H9 (cell line): ENCODE measurements at regions not wholly inside any gene's neighbourhood (a gene's known extent, or its start where the extent isn't known, plus 50 kb on each side); places are given as distances from the start of the nearest gene placed in this dataset.

Experiments used
- DNase-seq: peaks from one replicate; pipeline ENCODE4 v3.0.0-alpha.2; 2017
- H2AFZ ChIP-seq: one replicate; pipeline ENCODE4 v1.6.1; 2013; ENCODE audit warnings: mild to moderate bottlenecking, low read length, control low read depth, moderate library complexity
- H2AK5ac ChIP-seq: 2 replicates; pipeline ENCODE4 v1.6.1; 2013; ENCODE audit warnings: low read length, control low read depth, mixed read lengths; ENCODE audit not compliant: insufficient read length
- H2BK120ac ChIP-seq: one replicate; pipeline ENCODE4 v1.6.1; 2013; ENCODE audit warnings: low read depth, mild to moderate bottlenecking, low read length, control low read depth, inconsistent platforms; ENCODE audit not compliant: poor library complexity, severe bottlenecking
- H2BK12ac ChIP-seq: 2 replicates; pipeline ENCODE4 v1.6.1; 2013; ENCODE audit warnings: low read length, control low read depth, mixed read lengths, low read depth; ENCODE audit not compliant: insufficient read length
- H2BK15ac ChIP-seq: 2 replicates; pipeline ENCODE4 v1.6.1; 2013; ENCODE audit warnings: low read depth, low read length, control low read depth
- H2BK20ac ChIP-seq: one replicate; pipeline ENCODE4 v1.6.1; 2013; ENCODE audit warnings: low read depth, mild to moderate bottlenecking, low read length, control low read depth, inconsistent platforms; ENCODE audit not compliant: poor library complexity, severe bottlenecking
- H2BK5ac ChIP-seq: 2 replicates; pipeline ENCODE4 v1.6.1; 2013; ENCODE audit warnings: low read length, control low read depth, mixed read lengths; ENCODE audit not compliant: insufficient read length
- H3K14ac ChIP-seq: 2 replicates; pipeline ENCODE4 v1.6.1; 2013; ENCODE audit warnings: low read length, control low read depth; ENCODE audit not compliant: insufficient read depth
- H3K18ac ChIP-seq: 2 replicates; pipeline ENCODE4 v1.6.1; 2013; ENCODE audit warnings: low read depth, mild to moderate bottlenecking, mixed read lengths, low read length, control low read depth; ENCODE audit not compliant: insufficient read length
- H3K23ac ChIP-seq: 2 replicates; pipeline ENCODE4 v1.6.1; 2013; ENCODE audit warnings: low read length, control low read depth, mixed read lengths, low read depth; ENCODE audit not compliant: insufficient read length
- H3K23me2 ChIP-seq: 2 replicates; pipeline ENCODE4 v1.6.1; 2013; ENCODE audit warnings: low read depth, mild to moderate bottlenecking, mixed read lengths, low read length, control low read depth; ENCODE audit not compliant: insufficient read length, poor library complexity, severe bottlenecking
- H3K27ac ChIP-seq: 2 replicates; pipeline ENCODE4 v1.5.1; 2013; ENCODE audit warnings: low read length, control low read depth, mixed read lengths, low read depth; ENCODE audit not compliant: insufficient read length
- H3K27me3 ChIP-seq: 2 replicates; pipeline ENCODE4 v1.6.1; 2013; ENCODE audit warnings: low read length, control low read depth, inconsistent platforms; ENCODE audit not compliant: insufficient read depth
- H3K4ac ChIP-seq: 2 replicates; pipeline ENCODE4 v1.6.1; 2013; ENCODE audit warnings: low read depth, mild to moderate bottlenecking, control low read depth, inconsistent platforms, low read length, moderate library complexity
- H3K4me1 ChIP-seq: 2 replicates; pipeline ENCODE4 v1.6.1; 2013; ENCODE audit warnings: low read length, control low read depth, inconsistent platforms; ENCODE audit not compliant: insufficient read depth
- H3K4me2 ChIP-seq: 2 replicates; pipeline ENCODE4 v1.6.1; 2013; ENCODE audit warnings: low read length, control low read depth, mixed read lengths; ENCODE audit not compliant: insufficient read length, insufficient read depth
- H3K56ac ChIP-seq: 2 replicates; pipeline ENCODE4 v1.6.1; 2013; ENCODE audit warnings: low read depth, mild to moderate bottlenecking, mixed read lengths, low read length, control low read depth; ENCODE audit not compliant: insufficient read length
- H3K79me1 ChIP-seq: 2 replicates; pipeline ENCODE4 v1.6.1; 2013; ENCODE audit warnings: low read depth, mild to moderate bottlenecking, moderate library complexity, low read length, control low read depth, inconsistent platforms; ENCODE audit not compliant: insufficient read depth, poor library complexity, severe bottlenecking
- H3K79me2 ChIP-seq: 2 replicates; pipeline ENCODE4 v1.6.1; 2013; ENCODE audit warnings: low read length, control low read depth, inconsistent platforms; ENCODE audit not compliant: insufficient read depth
- H3K9ac ChIP-seq: 2 replicates; pipeline ENCODE4 v1.6.1; 2013; ENCODE audit warnings: low read length, control low read depth, mixed read lengths; ENCODE audit not compliant: insufficient read length; ENCODE audit errors: extremely low read depth
- H3K9me3 ChIP-seq: one replicate; pipeline ENCODE4 v1.6.1; 2013; ENCODE audit warnings: low read depth, low read length, inconsistent platforms; ENCODE audit not compliant: control insufficient read depth
- H3T11ph ChIP-seq: one replicate; pipeline ENCODE4 v1.6.1; 2013; ENCODE audit warnings: mild to moderate bottlenecking, low read length, control low read depth, inconsistent platforms
- H4K20me1 ChIP-seq: one replicate; pipeline ENCODE4 v1.6.1; 2013; ENCODE audit not compliant: control insufficient read depth, insufficient read length, insufficient read depth
- H4K5ac ChIP-seq: 2 replicates; pipeline ENCODE4 v1.6.1; 2013; ENCODE audit warnings: low read depth, mild to moderate bottlenecking, mixed read lengths, low read length, control low read depth; ENCODE audit not compliant: insufficient read length
- H4K8ac ChIP-seq: replicated peaks from 2 replicates; pipeline ENCODE4 v1.6.1; 2013; ENCODE audit warnings: low read length, control low read depth, mixed read lengths, low read depth; ENCODE audit not compliant: insufficient read length
- H4K91ac ChIP-seq: 2 replicates; pipeline ENCODE4 v1.6.1; 2013; ENCODE audit warnings: low read depth, mild to moderate bottlenecking, moderate library complexity, mixed read lengths, low read length, control low read depth; ENCODE audit not compliant: insufficient read length
- H3K27ac Mint-ChIP-seq, 3 experiments: 2 replicates in 2 of 3; 3 replicates in 1 of 3; pipeline ENCODE4 v1.8.0; 2020 to 2021; ENCODE audit warnings: mixed read lengths in 3 of 3, mild to moderate bottlenecking in 1 of 3, moderate library complexity in 1 of 3
- H3K27me3 Mint-ChIP-seq: 2 replicates; pipeline ENCODE4 v1.8.0; 2021; ENCODE audit warnings: low read depth, mild to moderate bottlenecking, moderate library complexity, mixed read lengths
- H3K36me3 Mint-ChIP-seq, 3 experiments: 2 replicates in 2 of 3; 3 replicates in 1 of 3; pipeline ENCODE4 v1.8.0; 2020 to 2021; ENCODE audit warnings: low read depth in 3 of 3, mixed read lengths in 3 of 3; ENCODE audit not compliant: insufficient read depth in 1 of 3
- H3K4me1 Mint-ChIP-seq, 2 experiments: 2 replicates each; pipeline ENCODE4 v1.8.0; 2020; ENCODE audit warnings: mixed read lengths in 2 of 2
- H3K4me3 Mint-ChIP-seq, 2 experiments: 2 replicates in 1 of 2; 3 replicates in 1 of 2; pipeline ENCODE4 v1.8.0; 2020 to 2021; ENCODE audit warnings: mild to moderate bottlenecking in 2 of 2, mixed read lengths in 2 of 2, moderate library complexity in 1 of 2
- H3K9me3 Mint-ChIP-seq, 2 experiments: 2 replicates in 1 of 2; 3 replicates in 1 of 2; pipeline ENCODE4 v1.8.0; 2020; ENCODE audit warnings: mild to moderate bottlenecking in 2 of 2, mixed read lengths in 2 of 2, moderate library complexity in 1 of 2
- CTCF ChIP-seq: fragments of 200-600 bp; sonication (generic); conservative IDR thresholded peaks from 3 replicates; pipeline ENCODE4 v1.8.0; 2021; ENCODE audit warnings: antibody characterized with exemption, mild to moderate bottlenecking
- WGBS: extraction: QIAGEN DNeasy Blood & Tissue Kit; methylation state at CpG from one replicate; pipeline ENCODE4 v1.1.7; 2013; ENCODE audit warnings: missing lambda C conversion rate, low lambda C conversion rate, mixed read lengths; ENCODE audit not compliant: insufficient read length; ENCODE audit errors: extremely low coverage; 5-methylcytosine and 5-hydroxymethylcytosine counted together

- no CpG with 5 or more reads among the region's 1 CpG for WGBS
- no peak overlapping the region for H2BK12ac ChIP-seq
- no peaks in the 10 kb centered on the region for H3K9me3 Mint-ChIP-seq
- H2AK5ac ChIP-seq: no peak overlapping the region
- H3K14ac ChIP-seq: no peak overlapping the region
- no peaks in the 10 kb centered on the region for H3K79me1 ChIP-seq
- no peaks in the 10 kb centered on the region for H3K9me3 ChIP-seq
- H2BK5ac ChIP-seq: no peak overlapping the region
- DNase-seq: no peak
- no peaks in the 10 kb centered on the region for H4K20me1 ChIP-seq
- no peak overlapping the region for H3K27ac ChIP-seq
- H3K23me2 ChIP-seq: no peaks in the 10 kb centered on the region
- TF ChIP-seq CTCF: no peak
- H4K8ac ChIP-seq: no peak overlapping the region
- no peak overlapping the region for H3K9ac ChIP-seq
- peaks cover 16 to 17% of the 10 kb centered on the region in 2 experiments for H3K4me1 Mint-ChIP-seq
- no peak overlapping the region for H3T11ph ChIP-seq
- no peak overlapping the region for H3K4me2 ChIP-seq
- no peak overlapping the region for H2BK15ac ChIP-seq
- H3K27ac Mint-ChIP-seq: no peak overlapping the region; a peak in 1 of 7 replicates
- no peaks in the 10 kb centered on the region for H3K27me3 Mint-ChIP-seq
- H4K91ac ChIP-seq: no peak overlapping the region
- no peak overlapping the region for H3K23ac ChIP-seq
- no peak overlapping the region for H3K18ac ChIP-seq
- no peak overlapping the region for H2BK20ac ChIP-seq
- H3K56ac ChIP-seq: no peak overlapping the region
- H3K27me3 ChIP-seq: no peaks in the 10 kb centered on the region
- H2AFZ ChIP-seq: no peak overlapping the region
- H2BK120ac ChIP-seq: no peak overlapping the region
- no peaks in the 10 kb centered on the region for H3K36me3 Mint-ChIP-seq
- H3K4ac ChIP-seq: no peak overlapping the region
- no peaks in the 10 kb centered on the region for H3K79me2 ChIP-seq
- H4K5ac ChIP-seq: no peak overlapping the region
- no peaks in the 10 kb centered on the region for H3K4me1 ChIP-seq
- H3K4me3 Mint-ChIP-seq: no peak overlapping the region
Observed at GRCh38 chr4:114223580-114223979, 244.1 kb upstream of the ARSJ start.
